Sigmoid colon (tissue), 4 donors: ENCODE measurements at regions not wholly inside any gene's neighbourhood (a gene's known extent, or its start where the extent isn't known, plus 50 kb on each side); places are given as distances from the start of the nearest gene placed in this dataset.

Experiments used
- POLR2AphosphoS5 ChIP-seq, 4 donors: sonication (generic); formaldehyde crosslinking; IDR thresholded peaks; one replicate each; pipeline ENCODE4 v1.6.1; 2017; ENCODE audit warnings: antibody characterized with exemption in 4 of 4
- TF ChIP-seq, protein P1 (sequence below), 4 experiments: fragments of 450-650 bp in 3 of 4; fragments of 200-600 bp in 1 of 4; IDR thresholded peaks; one replicate each; pipeline ENCODE4 v1.5.1; 2016 to 2019; ENCODE audit warnings: antibody characterized with exemption in 4 of 4, mild to moderate bottlenecking in 3 of 4, moderate library complexity in 2 of 4

DNA sequence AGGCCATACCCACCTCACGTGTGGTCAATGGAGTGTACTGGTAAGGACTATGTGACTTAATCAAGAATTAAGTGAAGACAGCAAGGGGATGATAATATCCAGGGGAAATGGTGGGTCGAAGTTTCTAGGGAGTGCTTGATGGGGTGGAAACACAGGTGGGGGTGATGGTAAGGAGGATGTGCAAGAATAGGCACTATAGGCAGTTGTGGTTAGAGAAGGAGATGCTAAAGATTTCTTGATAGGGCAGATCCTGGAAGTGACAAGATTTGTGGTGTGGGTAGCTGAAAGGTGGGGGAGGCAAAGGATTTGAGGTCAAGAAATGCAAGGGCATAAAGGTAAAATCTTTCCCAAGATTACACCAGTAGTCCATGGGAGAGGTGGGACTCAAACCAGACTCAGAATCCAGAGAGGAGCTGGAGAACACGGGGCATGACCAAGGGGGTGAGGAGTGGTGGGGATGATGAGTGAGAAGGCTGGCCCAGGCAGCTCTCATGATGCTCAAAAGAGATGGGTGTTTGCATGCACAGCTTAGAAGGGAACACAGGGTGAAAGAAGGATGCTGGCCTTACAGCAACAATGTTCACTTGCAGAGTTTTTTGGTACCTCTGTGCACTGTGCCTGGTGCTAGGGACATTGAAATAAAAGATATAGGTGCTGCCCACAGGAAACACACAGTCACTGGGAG, 78.4 kb downstream of the CCR1 start:
- TF ChIP-seq, protein P1, sequence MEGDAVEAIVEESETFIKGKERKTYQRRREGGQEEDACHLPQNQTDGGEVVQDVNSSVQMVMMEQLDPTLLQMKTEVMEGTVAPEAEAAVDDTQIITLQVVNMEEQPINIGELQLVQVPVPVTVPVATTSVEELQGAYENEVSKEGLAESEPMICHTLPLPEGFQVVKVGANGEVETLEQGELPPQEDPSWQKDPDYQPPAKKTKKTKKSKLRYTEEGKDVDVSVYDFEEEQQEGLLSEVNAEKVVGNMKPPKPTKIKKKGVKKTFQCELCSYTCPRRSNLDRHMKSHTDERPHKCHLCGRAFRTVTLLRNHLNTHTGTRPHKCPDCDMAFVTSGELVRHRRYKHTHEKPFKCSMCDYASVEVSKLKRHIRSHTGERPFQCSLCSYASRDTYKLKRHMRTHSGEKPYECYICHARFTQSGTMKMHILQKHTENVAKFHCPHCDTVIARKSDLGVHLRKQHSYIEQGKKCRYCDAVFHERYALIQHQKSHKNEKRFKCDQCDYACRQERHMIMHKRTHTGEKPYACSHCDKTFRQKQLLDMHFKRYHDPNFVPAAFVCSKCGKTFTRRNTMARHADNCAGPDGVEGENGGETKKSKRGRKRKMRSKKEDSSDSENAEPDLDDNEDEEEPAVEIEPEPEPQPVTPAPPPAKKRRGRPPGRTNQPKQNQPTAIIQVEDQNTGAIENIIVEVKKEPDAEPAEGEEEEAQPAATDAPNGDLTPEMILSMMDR (IDR thresholded peaks at IDR 0.05): no peak
- no peak for TF ChIP-seq POLR2AphosphoS5 (IDR thresholded peaks at IDR 0.05)
